RWPE1 (cell line): ENCODE measurements at regions not wholly inside any gene's neighbourhood (a gene's known extent, or its start where the extent isn't known, plus 50 kb on each side); places are given as distances from the start of the nearest gene placed in this dataset.

Source experiments
- CTCF ChIA-PET: fragments of 350-600 bp; sonication (Branson Sonifier 250); formaldehyde crosslinking; extraction: SDS; loops from one replicate; lab custom pipeline; 2021; lab: Yijun Ruan, JAX
- POLR2A ChIA-PET: fragments of 400-600 bp; formaldehyde crosslinking; extraction: SDS; loops from one replicate; lab custom pipeline; 2020; ENCODE audit warnings: antibody characterized with exemption; ENCODE audit not compliant: low non-redundant PET; lab: Yijun Ruan, JAX
- DNase-seq: peaks from one replicate; pipeline ENCODE4 v3.0.0; 2012; ENCODE audit warnings: low spot score
- H3K27ac ChIP-seq: fragments of 450-650 bp; 2 replicates; pipeline ENCODE4 v1.5.1; 2017
- TF ChIP-seq, protein P1 (sequence below): fragments of 450-650 bp; conservative IDR thresholded peaks from 2 replicates; pipeline ENCODE4 v1.5.1; 2017; ENCODE audit warnings: low read depth, mild to moderate bottlenecking

DNA sequence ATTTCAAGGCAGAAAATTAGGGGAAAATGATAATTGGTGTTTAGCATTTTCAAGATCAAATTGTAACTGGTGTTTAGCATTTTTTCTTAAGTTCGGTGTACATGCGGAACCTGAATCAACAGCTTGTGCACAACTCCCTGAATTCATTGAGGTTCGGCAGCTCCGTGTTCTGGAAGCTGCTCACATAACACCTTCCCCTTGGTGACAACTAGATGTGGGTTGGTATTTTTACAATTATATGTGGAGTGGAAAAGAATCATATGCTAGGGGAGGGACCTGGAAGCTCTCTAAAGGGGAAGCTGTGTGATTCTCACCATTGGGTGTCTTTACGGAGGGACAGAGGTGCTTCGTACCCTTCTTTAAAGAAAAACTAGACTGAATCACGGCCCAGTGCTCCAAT, 199.0 kb upstream of the MTNR1B start:
- POLR2A ChIA-PET: no interaction called here
- CTCF ChIA-PET: interaction anchor here (0.6 kb wide), 1 partner anchor 891 kb away, joined by 3 read pairs; the partner anchor contains the start of gene CEP295
- H3K27ac ChIP-seq: no peak overlapping the region
- DNase-seq: no peak
- TF ChIP-seq, protein P1, sequence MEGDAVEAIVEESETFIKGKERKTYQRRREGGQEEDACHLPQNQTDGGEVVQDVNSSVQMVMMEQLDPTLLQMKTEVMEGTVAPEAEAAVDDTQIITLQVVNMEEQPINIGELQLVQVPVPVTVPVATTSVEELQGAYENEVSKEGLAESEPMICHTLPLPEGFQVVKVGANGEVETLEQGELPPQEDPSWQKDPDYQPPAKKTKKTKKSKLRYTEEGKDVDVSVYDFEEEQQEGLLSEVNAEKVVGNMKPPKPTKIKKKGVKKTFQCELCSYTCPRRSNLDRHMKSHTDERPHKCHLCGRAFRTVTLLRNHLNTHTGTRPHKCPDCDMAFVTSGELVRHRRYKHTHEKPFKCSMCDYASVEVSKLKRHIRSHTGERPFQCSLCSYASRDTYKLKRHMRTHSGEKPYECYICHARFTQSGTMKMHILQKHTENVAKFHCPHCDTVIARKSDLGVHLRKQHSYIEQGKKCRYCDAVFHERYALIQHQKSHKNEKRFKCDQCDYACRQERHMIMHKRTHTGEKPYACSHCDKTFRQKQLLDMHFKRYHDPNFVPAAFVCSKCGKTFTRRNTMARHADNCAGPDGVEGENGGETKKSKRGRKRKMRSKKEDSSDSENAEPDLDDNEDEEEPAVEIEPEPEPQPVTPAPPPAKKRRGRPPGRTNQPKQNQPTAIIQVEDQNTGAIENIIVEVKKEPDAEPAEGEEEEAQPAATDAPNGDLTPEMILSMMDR: no peak

DNA sequence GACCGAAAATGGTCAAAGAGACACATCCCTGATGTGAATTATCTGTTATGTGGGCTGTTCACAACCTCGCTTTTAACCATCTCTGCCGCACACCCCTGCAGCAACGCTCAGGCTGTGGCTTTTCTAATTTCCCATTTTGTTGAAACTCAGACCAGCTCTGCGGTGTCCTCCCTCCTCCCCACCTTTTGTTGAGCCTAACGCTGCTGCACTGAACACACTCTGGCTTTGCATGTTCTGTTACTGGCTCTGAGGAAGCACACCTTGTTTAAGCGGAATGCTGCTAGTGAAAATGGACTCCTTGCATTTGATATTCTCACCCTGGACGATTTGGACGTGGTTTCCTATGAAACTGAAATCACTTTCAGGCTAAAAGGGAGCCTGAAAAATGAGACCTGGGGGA, 198.5 kb upstream of the MTNR1B start:
- CTCF ChIA-PET: no interaction called here
- no peak overlapping the region for H3K27ac ChIP-seq
- DNase-seq: no peak
- POLR2A ChIA-PET: no interaction called here
- TF ChIP-seq, protein P1: no peak

DNA sequence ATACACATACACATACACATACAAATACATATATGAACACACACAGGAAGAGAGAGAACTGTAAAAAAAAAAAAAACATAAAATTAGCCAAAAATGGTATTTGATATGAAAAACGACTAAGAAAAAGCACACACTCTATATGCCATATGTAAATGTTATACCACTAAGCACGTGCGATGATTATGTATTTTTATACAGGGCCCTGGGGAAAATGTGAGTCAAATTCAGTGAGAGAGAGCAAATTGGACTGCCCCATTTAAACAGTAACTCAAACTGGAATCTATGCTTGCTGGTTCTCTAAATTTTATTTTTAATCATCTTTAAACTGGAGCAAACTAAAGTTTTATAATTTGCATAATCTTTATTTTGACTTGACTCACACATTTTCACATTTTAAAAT, 197.8 kb upstream of the MTNR1B start:
- ChIA-PET POLR2A (no interaction called here), CTCF (no interaction called here)
- TF ChIP-seq, protein P1: no peak
- no peak overlapping the region for H3K27ac ChIP-seq
- DNase-seq: no peak

DNA sequence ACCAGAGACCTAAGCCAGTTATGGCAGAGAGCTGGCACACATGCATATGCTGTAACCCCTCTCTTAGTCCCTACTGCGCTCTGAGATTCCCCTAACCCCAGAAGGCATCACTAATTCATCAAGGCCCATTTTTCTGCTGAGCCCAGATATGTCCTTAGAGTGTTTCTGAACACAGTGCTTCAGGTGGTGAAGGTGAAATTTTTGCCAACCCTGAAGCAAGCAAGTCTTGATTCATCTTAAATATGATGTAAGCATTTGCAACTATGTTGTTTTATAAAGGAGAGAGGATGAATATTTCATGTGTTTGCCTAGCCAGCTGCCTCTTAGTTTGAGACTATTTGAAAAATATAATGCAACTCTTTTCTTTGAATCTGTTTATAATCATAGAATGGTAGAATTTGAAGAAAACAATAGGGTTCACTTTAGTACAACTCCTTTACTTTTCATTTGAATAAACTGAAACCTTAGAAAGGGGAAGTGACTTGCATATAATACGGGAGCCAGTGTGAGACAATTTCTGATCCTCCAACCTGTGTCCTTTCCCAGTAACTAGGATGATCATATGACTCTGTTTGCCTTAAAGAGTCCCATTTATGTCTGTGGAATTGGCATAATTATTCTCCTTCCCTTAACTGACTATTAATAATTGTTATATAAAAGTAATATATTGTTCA, 194.3 kb upstream of the MTNR1B start:
- ChIA-PET POLR2A (no interaction called here), CTCF (interaction anchor here (0.6 kb wide), 2 partner anchors 54 to 90 kb away, joined by 3 read pairs; no protein-coding TSS in a partner anchor)
- no peak overlapping the region for H3K27ac ChIP-seq
- no peak for DNase-seq
- TF ChIP-seq, protein P1: no peak

DNA sequence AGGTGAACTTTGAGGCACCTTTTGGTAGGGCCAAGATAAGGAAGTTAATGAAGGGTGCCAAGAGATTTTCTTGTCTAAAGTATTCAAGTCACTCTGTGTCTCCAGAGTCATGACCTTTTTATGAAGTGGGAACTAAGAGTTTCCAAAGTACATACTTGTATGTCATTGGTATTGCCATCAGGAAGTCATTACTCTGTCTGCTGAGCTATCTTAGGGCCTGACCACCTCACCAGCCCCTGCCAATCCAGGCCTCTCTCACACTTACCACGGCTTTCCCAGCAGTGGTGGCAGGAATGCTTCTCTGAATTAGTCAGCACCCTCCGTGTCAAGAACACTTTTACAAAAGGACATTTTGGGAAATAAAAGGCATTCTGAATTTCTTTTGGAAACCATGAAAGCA, 192.8 kb upstream of the MTNR1B start:
- CTCF ChIA-PET: no interaction called here
- H3K27ac ChIP-seq: no peak overlapping the region
- POLR2A ChIA-PET: no interaction called here
- TF ChIP-seq, protein P1: no peak
- no peak for DNase-seq

DNA sequence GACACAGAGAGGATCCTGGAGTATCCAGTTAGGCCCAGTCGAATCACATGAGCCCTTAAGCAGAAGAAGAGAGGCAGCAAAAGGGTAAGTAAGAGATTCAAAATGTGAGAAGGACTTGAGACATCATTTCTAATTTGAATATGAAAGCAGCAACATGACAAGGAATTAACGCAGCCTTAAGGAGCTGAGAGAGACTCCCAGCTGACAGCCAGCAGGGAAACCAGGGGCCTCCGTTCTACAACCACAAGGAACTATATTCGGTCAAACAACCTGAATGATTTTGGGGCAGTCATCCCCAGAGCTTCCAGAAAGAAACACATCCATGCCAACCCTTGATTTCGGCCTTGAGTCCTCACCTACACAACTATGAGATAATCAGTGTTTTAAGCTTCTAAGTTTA, 189.7 kb upstream of the MTNR1B start:
- no peak for DNase-seq
- ChIA-PET CTCF (no interaction called here), POLR2A (no interaction called here)
- H3K27ac ChIP-seq: no peak overlapping the region
- TF ChIP-seq, protein P1: no peak
